ENCODE measurements at regions not wholly inside any gene's neighbourhood (a gene's known extent, or its start where the extent isn't known, plus 50 kb on each side); places are given as distances from the start of the nearest gene placed in this dataset.

DNA sequence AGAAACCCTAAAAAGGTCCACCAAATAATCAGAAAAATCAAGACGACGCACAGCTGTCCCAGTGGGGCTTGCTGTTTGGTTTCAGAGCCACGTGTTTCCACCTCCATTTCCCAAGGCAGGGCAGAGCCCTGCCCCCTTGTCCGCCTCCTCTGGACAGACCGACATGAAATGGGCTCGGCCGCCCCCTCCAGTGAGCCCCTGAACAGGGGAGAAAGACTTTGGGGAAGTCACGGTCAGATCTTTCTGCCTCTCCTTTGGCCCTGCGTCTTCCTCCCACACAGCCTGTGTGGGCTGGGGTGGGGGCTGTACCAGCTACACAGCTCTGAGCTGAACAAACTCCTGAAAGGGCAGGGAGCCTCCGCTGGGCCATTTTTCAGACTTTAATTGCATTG, 230.7 kb downstream of the ENGASE start:
- no peak overlapping the region for H3K4me3 Mint-ChIP-seq
- no peak for DNase-seq
- H3K9me3 Mint-ChIP-seq, result no peaks in the 10 kb centered on the region
- no peaks in the 10 kb centered on the region for H3K36me3 Mint-ChIP-seq
- CTCF ChIA-PET, result no interaction called here
- H3K27me3 Mint-ChIP-seq, result peaks cover 26% of the 10 kb centered on the region
- no peak overlapping the region for H3K27ac Mint-ChIP-seq
- H3K4me1 Mint-ChIP-seq, result no peaks in the 10 kb centered on the region

DNA sequence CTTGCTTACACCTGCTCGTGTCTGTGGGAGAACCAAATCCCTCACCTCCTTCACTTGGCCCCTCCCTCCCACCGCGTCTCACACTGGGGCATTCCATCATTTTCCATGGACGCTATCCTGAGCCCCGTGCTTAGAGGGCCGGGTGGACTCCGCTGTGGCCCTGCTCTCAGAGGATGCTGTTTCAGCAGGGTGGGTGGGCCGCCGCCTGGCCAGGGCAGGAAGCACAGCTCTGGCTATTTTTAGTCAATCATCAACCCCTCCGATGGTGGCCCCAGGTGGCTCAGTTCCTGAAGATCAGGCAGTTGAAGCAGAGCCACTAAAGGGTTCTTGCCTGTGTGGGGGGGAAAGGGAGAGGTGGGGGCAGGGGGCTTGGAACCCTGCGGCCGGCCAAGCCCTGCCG, 230.3 kb downstream of the ENGASE start:
- Mint-ChIP-seq H3K4me3 (no peak overlapping the region), H3K27me3 (peaks cover 25% of the 10 kb centered on the region), H3K27ac (no peak overlapping the region), H3K4me1 (no peaks in the 10 kb centered on the region), H3K9me3 (no peaks in the 10 kb centered on the region), H3K36me3 (no peaks in the 10 kb centered on the region)
- no peak for DNase-seq
- CTCF ChIA-PET, result no interaction called here

DNA sequence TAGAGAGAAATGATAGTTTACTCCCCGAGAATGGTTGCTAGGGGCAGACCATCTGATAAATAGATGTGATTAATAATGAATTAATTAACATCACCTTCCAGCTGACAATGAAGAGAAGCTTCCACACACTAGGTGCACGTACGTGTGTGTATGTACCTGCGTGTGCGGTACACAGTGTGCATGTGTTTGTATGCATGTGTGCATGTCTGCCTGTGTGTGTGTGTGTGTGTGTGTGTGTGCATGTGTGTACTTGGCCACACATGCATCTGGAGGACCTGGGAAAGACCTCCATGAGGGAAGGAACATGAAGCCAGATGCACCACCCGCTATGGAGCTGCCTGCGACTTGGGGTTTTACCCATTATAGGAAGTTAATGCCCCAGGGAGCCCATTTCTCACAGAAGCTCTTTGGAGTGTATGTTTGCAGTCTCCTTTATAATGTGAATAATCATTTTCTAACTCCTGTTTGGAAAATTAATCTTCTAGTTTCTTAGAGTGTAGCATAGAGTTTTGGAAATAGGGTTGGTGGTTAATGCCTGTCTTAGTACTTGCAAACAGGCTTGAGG, 229.1 kb downstream of the ENGASE start:
- Mint-ChIP-seq H3K27ac (no peak overlapping the region), H3K9me3 (no peaks in the 10 kb centered on the region), H3K36me3 (no peaks in the 10 kb centered on the region), H3K27me3 (peaks cover 25% of the 10 kb centered on the region), H3K4me3 (no peak overlapping the region), H3K4me1 (no peaks in the 10 kb centered on the region)
- no peak for DNase-seq
- CTCF ChIA-PET, result no interaction called here

- peaks cover 20% of the 10 kb centered on the region for H3K27me3 Mint-ChIP-seq
- H3K9me3 Mint-ChIP-seq, result no peaks in the 10 kb centered on the region
- H3K36me3 Mint-ChIP-seq, result no peaks in the 10 kb centered on the region
- CTCF ChIA-PET, result no interaction called here
- no peaks in the 10 kb centered on the region for H3K4me1 Mint-ChIP-seq
- no peak overlapping the region for H3K27ac Mint-ChIP-seq
- H3K4me3 Mint-ChIP-seq, result no peak overlapping the region
- no peak for DNase-seq
Observed at GRCh38 chr17:79301469-79301868, 226.8 kb downstream of the ENGASE start.

DNA sequence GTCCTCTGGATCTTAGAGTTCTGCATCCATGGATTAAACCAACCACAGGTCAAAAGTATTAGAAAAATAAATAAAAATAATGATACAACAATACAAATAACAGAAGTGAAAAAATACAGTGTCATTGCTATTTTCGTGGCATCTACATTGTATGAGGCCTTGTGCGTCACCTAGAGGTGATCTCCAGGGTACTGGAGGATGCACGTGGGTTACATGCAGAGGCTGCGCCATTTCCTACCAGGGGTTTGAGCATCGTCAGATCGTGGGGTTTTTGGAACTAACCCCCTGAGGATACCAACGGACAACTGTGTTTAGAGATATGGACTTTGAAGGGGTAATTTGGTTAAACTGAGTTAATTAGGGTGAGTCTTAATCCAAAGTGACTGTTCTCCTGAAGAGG, 224.7 kb downstream of the ENGASE start:
- Mint-ChIP-seq H3K36me3 (no peaks in the 10 kb centered on the region), H3K4me1 (no peaks in the 10 kb centered on the region), H3K27ac (no peak overlapping the region), H3K9me3 (no peaks in the 10 kb centered on the region), H3K27me3 (peaks cover 12% of the 10 kb centered on the region), H3K4me3 (no peak overlapping the region)
- no peak for DNase-seq
- CTCF ChIA-PET, result no interaction called here

- CTCF ChIA-PET, result no interaction called here
- H3K9me3 Mint-ChIP-seq, result no peaks in the 10 kb centered on the region
- H3K27me3 Mint-ChIP-seq, result peaks cover 12% of the 10 kb centered on the region
- no peak for DNase-seq
- no peak overlapping the region for H3K4me3 Mint-ChIP-seq
- H3K36me3 Mint-ChIP-seq, result no peaks in the 10 kb centered on the region
- H3K27ac Mint-ChIP-seq, result no peak overlapping the region
- no peaks in the 10 kb centered on the region for H3K4me1 Mint-ChIP-seq
Observed at GRCh38 chr17:79298799-79299198, 224.2 kb downstream of the ENGASE start.

GRCh38 chr17:79296243-79296642, 221.6 kb downstream of the ENGASE start:
- no peak overlapping the region for H3K27ac Mint-ChIP-seq
- CTCF ChIA-PET, result no interaction called here
- H3K27me3 Mint-ChIP-seq, result peaks cover 12% of the 10 kb centered on the region
- H3K4me1 Mint-ChIP-seq, result no peaks in the 10 kb centered on the region
- H3K36me3 Mint-ChIP-seq, result no peaks in the 10 kb centered on the region
- DNase-seq, result no peak
- no peak overlapping the region for H3K4me3 Mint-ChIP-seq
- no peaks in the 10 kb centered on the region for H3K9me3 Mint-ChIP-seq

DNA sequence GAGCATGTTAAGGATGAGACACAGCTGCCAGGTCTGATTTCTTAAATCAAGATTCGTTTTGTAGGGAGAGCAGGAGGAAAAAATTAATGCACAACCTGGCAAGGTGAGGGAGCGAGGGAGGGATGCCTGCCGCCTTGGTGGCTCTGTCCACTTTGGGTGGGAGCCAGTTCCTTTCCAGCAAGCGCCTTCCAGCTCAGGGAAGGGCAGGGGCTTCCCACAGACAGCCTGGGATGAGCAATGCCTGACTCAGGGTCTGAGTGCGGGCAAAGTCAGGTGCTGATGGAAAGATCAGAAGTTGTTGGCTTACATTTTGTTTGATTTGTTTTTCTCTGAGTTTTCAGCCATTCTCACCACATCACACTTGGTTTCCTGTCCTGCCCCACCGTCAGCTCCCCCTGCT, 220.7 kb downstream of the ENGASE start:
- CTCF ChIA-PET, result no interaction called here
- Mint-ChIP-seq H3K4me3 (no peak overlapping the region), H3K27me3 (peaks cover 12% of the 10 kb centered on the region), H3K36me3 (no peaks in the 10 kb centered on the region), H3K27ac (no peak overlapping the region), H3K4me1 (no peaks in the 10 kb centered on the region), H3K9me3 (no peaks in the 10 kb centered on the region)
- DNase-seq, result no peak

DNA sequence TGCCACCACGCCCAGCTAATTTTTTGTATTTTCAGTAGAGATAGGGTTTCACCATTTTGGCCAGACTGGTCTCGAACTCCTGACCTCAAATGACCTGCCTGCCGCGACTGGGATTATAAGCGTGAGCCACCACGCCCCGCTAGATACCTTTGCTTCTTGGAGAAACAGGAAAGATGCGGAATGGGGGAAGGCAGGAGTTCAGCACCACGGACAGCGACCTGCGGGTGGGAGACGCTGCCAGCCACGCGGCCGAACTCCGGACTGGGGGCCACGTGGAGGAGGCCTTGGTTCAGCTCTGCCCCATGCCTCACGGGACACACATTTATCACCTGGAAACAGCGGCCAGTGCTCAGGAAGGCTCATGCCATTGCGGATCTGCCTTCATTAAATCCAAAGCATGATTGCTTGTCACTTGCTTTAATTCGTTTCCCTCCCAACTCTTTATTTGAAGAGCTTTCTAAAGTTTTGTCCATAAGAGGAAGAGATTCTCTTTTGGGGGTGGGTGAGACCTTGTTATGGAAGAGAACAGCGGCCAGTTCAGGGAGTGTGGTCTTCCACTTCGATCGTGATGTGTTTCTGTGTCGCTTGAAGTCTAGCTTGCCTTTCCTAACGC, 219.9 kb downstream of the ENGASE start:
- H3K36me3 Mint-ChIP-seq, result no peaks in the 10 kb centered on the region
- peaks cover 12% of the 10 kb centered on the region for H3K27me3 Mint-ChIP-seq
- no peak overlapping the region for H3K4me3 Mint-ChIP-seq
- CTCF ChIA-PET, result no interaction called here
- no peak overlapping the region for H3K27ac Mint-ChIP-seq
- peak; percentile 79 for DNase-seq
- no peaks in the 10 kb centered on the region for H3K4me1 Mint-ChIP-seq
- no peaks in the 10 kb centered on the region for H3K9me3 Mint-ChIP-seq

DNA sequence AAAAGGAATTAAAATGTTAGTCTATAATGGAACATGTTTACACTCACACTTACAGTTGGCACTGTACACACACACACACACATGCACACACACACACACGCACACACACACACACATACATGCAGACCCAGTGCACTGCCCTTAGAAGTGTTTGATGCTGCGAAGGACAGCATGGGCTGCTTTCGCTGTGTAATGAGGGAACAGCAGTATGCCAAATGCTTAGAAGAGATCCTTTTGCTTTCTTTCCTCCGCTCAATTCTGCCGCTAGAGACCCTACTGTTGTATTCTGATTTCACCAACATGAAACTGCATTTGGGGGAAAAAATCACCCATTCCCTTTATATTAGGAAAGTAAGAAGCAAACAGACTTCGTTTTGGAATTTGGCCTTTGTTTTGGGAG, 217.9 kb downstream of the ENGASE start:
- Mint-ChIP-seq H3K27ac (no peak overlapping the region), H3K9me3 (no peaks in the 10 kb centered on the region), H3K36me3 (no peaks in the 10 kb centered on the region), H3K27me3 (peaks cover 15% of the 10 kb centered on the region), H3K4me1 (no peaks in the 10 kb centered on the region), H3K4me3 (no peak overlapping the region)
- CTCF ChIA-PET, result no interaction called here
- no peak for DNase-seq

- CTCF ChIA-PET, result no interaction called here
- H3K27ac Mint-ChIP-seq, result no peak overlapping the region
- H3K9me3 Mint-ChIP-seq, result no peaks in the 10 kb centered on the region
- no peak for DNase-seq
- peaks cover 17% of the 10 kb centered on the region for H3K27me3 Mint-ChIP-seq
- H3K4me1 Mint-ChIP-seq, result no peaks in the 10 kb centered on the region
- H3K36me3 Mint-ChIP-seq, result no peaks in the 10 kb centered on the region
- H3K4me3 Mint-ChIP-seq, result no peak overlapping the region
Observed at GRCh38 chr17:79291391-79291790, 216.8 kb downstream of the ENGASE start.

- Mint-ChIP-seq H3K36me3 (no peaks in the 10 kb centered on the region), H3K27ac (no peak overlapping the region), H3K9me3 (no peaks in the 10 kb centered on the region), H3K4me3 (no peak overlapping the region), H3K4me1 (no peaks in the 10 kb centered on the region), H3K27me3 (peaks cover 21% of the 10 kb centered on the region)
- no peak for DNase-seq
- CTCF ChIA-PET, result no interaction called here
Observed at GRCh38 chr17:79290726-79291125, 216.1 kb downstream of the ENGASE start.

DNA sequence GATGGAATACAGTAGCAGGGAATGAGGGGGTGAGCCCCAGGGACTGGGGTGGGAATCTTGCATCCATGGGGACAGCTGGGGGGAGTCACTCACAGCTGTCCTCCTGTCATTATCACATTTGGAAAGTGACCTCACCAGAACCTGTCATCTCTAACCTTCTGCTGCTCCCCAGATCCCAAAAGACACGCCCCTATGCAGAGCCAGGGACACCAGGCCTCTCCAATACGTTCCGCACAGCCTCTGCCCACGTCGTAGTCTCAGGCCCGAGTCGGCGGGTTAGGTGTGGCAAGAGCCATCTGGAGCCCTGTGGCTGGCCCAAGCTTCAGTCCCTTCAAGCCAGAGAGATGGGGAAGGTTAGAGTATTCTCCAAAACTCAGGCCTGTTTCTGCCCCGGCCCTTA, 214.3 kb downstream of the ENGASE start:
- DNase-seq, result no peak
- no peak overlapping the region for H3K27ac Mint-ChIP-seq
- peaks cover 9% of the 10 kb centered on the region for H3K27me3 Mint-ChIP-seq
- H3K36me3 Mint-ChIP-seq, result no peaks in the 10 kb centered on the region
- no peaks in the 10 kb centered on the region for H3K9me3 Mint-ChIP-seq
- CTCF ChIA-PET, result no interaction called here
- H3K4me3 Mint-ChIP-seq, result no peak overlapping the region
- no peaks in the 10 kb centered on the region for H3K4me1 Mint-ChIP-seq

DNA sequence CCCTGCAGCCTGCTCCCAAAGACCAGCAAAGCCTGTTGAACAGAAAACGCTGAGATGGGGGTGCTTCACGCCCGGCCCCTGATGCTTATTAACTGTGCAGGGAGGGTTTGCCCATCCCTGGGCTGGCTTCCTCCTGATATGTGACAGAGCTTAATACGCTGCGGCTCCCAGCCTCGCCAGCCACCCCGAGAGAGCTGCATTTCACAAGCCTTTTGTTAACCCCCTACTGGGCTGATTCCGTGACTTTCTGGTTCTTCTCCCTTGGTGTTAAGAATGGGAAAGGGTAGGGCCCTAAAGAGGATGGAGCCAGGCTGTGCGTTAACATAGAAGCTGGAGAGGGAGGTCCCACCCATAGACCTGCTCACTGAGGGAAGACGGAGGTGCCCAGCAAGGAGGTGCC, 211.8 kb downstream of the ENGASE start:
- peaks cover 9% of the 10 kb centered on the region for H3K27me3 Mint-ChIP-seq
- no peak overlapping the region for H3K4me3 Mint-ChIP-seq
- H3K4me1 Mint-ChIP-seq, result no peaks in the 10 kb centered on the region
- no peaks in the 10 kb centered on the region for H3K9me3 Mint-ChIP-seq
- H3K27ac Mint-ChIP-seq, result no peak overlapping the region
- CTCF ChIA-PET, result no interaction called here
- DNase-seq, result no peak
- no peaks in the 10 kb centered on the region for H3K36me3 Mint-ChIP-seq

DNA sequence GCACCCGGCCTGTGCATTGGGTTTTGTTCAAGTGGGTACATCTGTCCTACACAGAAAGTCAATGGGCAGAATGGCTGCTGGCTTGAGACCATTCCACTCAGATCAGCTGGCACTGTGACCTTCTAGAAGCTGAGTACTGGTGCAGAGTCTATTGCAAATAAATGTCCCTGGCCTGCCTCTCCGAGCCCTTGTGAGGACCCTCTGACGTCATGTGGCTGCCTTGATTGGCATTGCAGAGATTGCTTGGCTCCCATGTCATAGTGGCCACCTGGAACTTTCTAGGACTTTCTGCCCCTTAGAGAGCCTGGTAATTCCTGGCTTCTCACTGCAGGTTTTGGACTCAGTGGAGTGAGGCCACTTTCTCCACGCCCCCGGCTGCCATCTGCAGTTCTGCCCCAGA, 211.3 kb downstream of the ENGASE start:
- H3K36me3 Mint-ChIP-seq, result no peaks in the 10 kb centered on the region
- H3K9me3 Mint-ChIP-seq, result no peaks in the 10 kb centered on the region
- H3K4me1 Mint-ChIP-seq, result no peaks in the 10 kb centered on the region
- CTCF ChIA-PET, result no interaction called here
- H3K4me3 Mint-ChIP-seq, result no peak overlapping the region
- DNase-seq, result no peak
- H3K27me3 Mint-ChIP-seq, result peaks cover 9% of the 10 kb centered on the region
- H3K27ac Mint-ChIP-seq, result no peak overlapping the region

DNA sequence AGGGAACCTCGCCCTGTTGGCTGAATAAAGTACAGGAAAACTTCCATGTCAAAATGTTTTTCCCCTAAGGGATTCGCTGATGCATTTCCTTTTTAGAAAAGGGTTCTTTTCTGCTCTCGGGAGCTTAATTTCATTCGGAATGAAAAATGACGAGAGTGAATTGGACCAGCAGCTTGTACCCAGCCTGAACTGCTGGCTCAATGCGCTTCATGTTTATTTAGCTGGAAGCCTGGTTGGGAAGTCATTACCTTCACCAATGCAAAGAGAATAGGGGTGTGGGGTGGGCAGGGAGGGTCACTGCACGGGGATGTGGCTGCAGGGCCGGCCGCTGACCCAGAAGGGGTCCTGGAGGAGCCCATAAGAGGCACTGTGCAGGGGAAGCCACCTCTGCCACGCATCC, 207.7 kb downstream of the ENGASE start:
- no peak for DNase-seq
- Mint-ChIP-seq H3K36me3 (no peaks in the 10 kb centered on the region), H3K4me3 (no peak overlapping the region), H3K27me3 (peaks cover 6% of the 10 kb centered on the region), H3K27ac (no peak overlapping the region), H3K4me1 (no peaks in the 10 kb centered on the region), H3K9me3 (no peaks in the 10 kb centered on the region)
- CTCF ChIA-PET, result no interaction called here
